Fibroblast of villous mesenchyme (primary cell): ENCODE measurements at regions not wholly inside any gene's neighbourhood (a gene's known extent, or its start where the extent isn't known, plus 50 kb on each side); places are given as distances from the start of the nearest gene placed in this dataset.
A peak's percentile ranks its signal among the peaks of the same experiment; 100 is the strongest.
"Not testable (repeated sequence)": the region's sequence is repeated elsewhere in the genome, so short reads cannot be mapped to it uniquely, and the experiment has no call there.

Experiments used
- DNase-seq: peaks from one replicate; pipeline ENCODE4 v3.0.0-alpha.2; 2010; ENCODE audit warnings: low read depth
- H3K4me3 ChIP-seq: 2 replicates; pipeline ENCODE4 v1.5.1; 2011; ENCODE audit warnings: low read depth, mild to moderate bottlenecking, low read length
- TF ChIP-seq, protein P1 (sequence below): IDR thresholded peaks from 2 replicates; pipeline ENCODE4 v1.5.1; 2012; ENCODE audit warnings: low read depth, mild to moderate bottlenecking, low read length; ENCODE audit not compliant: insufficient read depth

DNA sequence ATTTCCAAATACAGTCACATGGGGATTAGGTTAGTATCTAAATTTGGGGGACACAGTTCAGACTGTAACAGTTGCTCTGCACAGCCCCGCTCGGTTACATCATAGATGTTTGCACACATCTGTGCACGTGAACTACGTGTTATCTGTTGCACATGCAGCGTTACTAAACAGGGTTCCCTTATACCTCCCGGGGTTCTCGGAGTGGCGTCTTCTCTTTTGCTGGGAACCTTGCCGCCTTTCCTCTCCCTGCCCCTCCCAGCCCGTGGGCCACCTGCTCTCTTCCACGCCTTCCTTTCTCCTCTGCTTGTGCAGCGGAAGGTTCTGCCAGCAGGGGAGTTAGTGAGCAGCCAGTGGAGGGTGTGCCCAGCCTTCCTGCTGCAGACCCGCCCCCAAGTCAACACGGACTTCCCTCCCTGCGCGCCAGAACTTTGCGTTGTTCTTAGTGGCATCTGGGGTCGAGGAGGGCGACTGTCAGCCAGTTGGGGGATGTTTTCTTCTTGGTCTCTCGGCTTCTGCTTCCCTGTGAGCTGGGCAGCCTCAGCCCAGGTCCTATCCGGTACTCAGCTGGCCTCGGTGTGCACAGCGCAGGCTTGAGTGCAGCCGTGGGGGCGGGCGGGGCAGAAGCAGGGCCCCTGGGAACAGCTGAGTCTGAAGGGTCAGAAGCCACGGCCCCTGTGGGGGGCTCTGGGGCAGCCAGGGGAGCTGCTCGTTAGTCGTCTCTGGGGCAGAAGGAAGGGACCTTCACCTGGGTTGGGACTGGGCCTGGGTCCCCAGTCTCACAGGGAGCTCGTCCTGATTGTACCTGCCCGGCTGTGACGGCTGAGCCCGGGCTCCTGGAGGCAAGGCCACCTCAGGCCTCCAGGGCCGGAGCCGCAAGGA, 146.7 kb downstream of the IGLL1 start:
- DNase-seq: not testable (repeated sequence)
- peak overlapping the region; percentile 18 for H3K4me3 ChIP-seq
- TF ChIP-seq, protein P1, sequence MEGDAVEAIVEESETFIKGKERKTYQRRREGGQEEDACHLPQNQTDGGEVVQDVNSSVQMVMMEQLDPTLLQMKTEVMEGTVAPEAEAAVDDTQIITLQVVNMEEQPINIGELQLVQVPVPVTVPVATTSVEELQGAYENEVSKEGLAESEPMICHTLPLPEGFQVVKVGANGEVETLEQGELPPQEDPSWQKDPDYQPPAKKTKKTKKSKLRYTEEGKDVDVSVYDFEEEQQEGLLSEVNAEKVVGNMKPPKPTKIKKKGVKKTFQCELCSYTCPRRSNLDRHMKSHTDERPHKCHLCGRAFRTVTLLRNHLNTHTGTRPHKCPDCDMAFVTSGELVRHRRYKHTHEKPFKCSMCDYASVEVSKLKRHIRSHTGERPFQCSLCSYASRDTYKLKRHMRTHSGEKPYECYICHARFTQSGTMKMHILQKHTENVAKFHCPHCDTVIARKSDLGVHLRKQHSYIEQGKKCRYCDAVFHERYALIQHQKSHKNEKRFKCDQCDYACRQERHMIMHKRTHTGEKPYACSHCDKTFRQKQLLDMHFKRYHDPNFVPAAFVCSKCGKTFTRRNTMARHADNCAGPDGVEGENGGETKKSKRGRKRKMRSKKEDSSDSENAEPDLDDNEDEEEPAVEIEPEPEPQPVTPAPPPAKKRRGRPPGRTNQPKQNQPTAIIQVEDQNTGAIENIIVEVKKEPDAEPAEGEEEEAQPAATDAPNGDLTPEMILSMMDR: peak; percentile 46

DNA sequence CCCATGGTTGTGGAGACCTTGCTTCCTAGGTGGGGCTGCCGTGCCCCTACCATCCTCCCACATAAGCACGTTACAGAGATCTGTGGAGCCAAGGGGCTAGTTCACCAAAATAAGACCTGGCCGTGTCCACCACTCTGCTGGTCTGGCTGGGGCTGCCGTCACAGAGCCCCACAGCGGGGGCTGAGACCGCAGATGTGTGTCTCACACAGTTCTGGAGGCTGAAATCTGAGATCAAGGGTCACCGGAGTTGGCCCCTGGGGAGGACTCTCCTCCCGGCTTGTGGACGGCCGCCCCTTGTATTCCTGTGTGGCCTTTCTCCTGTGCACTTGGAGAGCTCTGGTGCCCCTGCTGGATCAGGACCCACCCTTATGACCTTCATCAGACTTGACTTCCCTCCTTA, 147.4 kb downstream of the IGLL1 start:
- DNase-seq, H3K4me3 ChIP-seq: not testable (repeated sequence)

DNA sequence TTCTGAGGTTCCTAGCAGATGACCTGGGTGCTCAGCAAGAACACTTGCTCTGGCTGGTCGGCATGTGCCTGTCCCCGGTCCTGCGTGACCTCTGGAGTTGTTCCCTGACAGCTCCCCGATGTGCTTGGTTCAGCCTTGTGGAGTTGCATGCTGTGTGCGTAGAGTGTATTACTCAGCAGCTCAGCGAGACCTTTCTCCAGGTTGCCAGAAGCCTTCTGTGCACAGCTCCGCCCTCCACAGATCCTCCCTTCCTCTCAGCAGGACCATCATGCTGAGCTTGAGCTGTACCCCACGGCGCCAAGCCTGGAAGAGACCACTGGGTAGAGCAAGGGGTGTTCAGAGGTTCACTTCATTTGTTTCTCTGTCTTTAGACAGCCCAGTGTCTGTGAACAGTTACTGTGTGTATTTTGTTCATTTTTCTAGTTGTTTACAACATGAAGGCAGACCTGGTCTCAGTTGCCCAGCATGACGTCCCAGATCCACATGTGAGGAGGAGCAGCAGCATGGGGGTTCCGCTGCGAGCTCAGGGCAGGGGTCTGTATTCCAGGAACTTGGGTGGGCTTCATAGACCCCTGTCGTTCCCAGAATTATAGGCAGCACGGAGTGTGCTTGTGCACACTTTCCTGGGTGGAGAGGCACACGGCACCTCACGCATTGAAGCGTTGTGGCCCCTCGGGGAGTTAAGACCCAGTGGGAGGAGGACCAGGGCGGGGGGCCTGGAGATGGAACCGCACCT, 148.6 kb downstream of the IGLL1 start:
- DNase-seq: no peak

DNA sequence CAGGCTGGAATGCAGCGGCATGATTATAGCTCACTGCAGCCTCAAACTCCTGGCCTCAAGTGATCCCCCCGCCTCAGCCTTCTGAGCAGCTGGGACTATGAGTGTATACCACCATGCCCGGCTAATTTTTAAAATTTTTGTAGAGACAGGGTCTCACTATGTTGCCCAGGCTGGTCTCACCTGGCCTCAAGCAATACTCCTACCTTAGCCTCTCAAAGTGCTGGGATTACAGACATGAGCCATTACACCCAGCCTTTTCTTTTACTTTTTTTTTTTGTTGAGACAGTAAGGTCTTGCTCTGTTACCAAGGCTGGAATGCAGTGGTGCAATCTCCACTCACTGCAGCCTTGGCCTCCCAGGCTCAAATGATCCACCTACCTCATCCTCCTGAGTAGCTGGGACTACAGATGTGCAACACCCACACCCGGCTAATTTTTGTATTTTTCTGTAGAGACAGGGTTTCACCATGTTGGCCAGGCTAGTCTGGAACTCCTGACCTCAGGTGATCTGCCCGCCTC, 155.5 kb downstream of the IGLL1 start:
- H3K4me3 ChIP-seq, DNase-seq: not testable (repeated sequence)

More for the DNA sequence above, 148.6 kb downstream of the IGLL1 start:
- TF ChIP-seq, protein P1: no peak
- no peak overlapping the region for H3K4me3 ChIP-seq

DNA sequence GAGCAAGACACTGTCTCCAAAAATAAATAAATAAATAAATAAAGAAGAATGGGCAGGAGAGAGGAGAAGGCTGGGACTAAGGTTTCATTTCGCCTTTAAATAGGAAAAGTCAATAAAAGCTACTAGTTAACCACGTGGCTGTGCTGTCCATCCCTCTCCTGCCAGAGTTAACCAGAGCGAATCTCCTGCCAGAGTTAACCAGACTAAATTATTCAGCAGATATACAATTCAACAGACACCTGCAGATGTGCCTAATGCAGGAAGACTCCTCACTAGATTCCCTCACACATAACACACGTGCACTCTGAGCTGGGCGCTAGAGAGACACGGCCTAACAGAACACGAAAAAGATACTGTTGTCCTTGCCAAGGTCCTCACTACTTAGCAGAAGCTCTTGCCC, 156.1 kb downstream of the IGLL1 start:
- TF ChIP-seq, protein P1: no peak
- no peak overlapping the region for H3K4me3 ChIP-seq
- no peak for DNase-seq

DNA sequence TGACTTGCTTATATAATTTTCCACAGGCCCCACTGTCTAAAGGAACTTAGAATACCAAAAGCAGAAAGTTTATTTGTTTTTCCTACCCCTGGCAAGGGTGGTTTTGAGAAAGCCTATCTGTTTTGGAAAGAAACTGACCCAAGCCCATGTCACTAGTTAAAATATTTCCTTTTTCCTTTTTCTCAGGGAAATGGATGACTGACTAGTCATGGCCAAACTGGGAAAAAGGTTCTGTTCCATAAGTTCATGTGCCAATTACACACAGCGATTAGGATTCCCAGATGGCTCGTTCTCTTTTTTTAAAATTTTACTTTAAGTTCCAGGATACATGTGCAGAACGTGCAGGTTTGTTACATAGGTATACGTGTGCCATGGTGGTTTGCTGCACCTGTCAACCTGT, 157.8 kb downstream of the IGLL1 start:
- H3K4me3 ChIP-seq, DNase-seq: not testable (repeated sequence)

DNA sequence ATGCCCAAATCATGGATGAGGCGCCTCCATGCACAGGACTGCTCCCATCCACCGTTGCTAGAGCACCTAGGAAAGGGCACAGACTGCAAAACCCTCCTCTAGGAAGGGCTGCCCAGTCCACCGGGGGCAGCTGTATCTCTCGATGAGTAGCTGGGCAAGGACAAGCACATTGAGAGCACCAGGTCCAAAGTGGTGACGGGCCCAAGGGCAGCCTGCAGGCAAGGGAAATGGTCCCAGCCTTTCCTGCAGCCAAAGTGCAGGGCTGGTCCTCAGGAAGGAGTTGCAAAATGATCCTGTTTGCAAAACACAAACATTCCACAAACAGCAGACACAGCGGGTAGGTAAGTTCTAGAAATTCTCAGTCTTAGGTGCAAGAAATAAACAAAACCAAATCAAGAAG, 158.8 kb downstream of the IGLL1 start:
- H3K4me3 ChIP-seq, DNase-seq: not testable (repeated sequence)

DNA sequence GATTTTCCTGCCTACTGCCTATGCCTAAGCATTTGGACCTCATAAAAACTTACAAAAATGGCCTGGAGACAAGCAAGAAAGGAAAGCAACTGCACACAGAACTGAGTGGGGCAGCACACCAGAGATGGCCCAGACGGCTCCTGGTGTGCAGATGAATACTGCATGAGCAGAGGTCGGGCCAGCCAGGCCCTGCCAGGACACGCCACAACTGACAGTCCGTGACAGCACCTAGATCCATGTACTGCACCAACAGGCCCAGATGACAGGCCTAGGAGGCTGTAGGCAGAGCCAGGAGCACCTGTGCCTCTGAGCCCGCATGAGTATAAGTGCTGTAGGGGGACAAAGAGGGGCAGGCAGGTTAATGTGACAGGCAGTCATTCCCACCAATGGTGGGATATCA, 160.2 kb downstream of the IGLL1 start:
- H3K4me3 ChIP-seq: no peak overlapping the region
- TF ChIP-seq, protein P1: no peak
- DNase-seq: no peak

DNA sequence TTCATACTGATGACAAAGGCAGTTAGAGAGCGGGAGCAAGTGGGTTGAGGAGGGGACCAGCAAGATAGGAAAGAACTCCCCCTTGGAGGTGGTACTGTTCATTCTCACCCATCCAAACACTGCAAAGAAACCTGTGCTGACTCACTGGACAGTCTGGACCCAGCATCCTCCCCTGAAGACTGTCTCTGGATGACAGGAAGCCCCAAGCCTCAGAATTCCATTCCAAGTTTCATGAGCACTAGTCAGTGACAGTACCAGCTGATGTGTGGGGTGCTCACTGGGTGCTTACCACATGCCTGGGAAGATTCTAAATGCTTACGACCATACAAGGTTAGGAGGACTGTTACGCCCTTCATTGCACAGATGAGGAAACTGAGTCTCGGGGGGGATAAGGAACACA, 160.9 kb downstream of the IGLL1 start:
- TF ChIP-seq, protein P1: no peak
- DNase-seq: no peak
- no peak overlapping the region for H3K4me3 ChIP-seq
